C4-2B (cell line): ENCODE measurements at regions not wholly inside any gene's neighbourhood (a gene's known extent, or its start where the extent isn't known, plus 50 kb on each side); places are given as distances from the start of the nearest gene placed in this dataset.

Experiments used
- ZFX ChIP-seq: fragments of 450-650 bp; IDR thresholded peaks from 2 replicates; pipeline ENCODE4 v1.6.1; 2017
- TF ChIP-seq, protein P1 (sequence below): fragments of 450-650 bp; conservative IDR thresholded peaks from 2 replicates; pipeline ENCODE4 v1.5.1; 2017; ENCODE audit warnings: mild to moderate bottlenecking

DNA sequence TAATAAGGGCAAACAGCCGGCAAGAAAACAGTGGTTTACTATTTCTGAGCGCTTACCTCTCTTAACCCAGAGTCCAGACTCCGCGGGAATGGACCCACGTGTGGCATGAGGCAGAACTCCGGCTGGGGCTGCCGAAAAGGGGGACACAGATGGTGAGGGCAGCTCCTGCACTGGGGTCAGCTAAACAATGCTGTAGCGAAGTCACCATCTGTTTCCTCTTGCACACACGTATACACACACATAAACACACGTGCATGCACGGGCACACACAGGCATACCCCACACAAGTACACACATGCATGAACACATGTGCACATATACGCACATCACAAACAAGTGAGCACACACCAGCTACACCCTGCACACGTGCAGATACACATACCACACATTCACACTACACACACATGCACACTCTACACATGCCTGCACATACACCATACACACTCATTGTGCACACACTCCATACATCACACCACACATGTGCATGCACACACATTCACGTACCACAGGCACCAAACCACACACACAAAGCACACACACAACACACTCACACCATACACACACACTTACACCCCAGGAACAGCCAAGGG is 105.9 kb upstream of the ID2 start:
- TF ChIP-seq, protein P1, sequence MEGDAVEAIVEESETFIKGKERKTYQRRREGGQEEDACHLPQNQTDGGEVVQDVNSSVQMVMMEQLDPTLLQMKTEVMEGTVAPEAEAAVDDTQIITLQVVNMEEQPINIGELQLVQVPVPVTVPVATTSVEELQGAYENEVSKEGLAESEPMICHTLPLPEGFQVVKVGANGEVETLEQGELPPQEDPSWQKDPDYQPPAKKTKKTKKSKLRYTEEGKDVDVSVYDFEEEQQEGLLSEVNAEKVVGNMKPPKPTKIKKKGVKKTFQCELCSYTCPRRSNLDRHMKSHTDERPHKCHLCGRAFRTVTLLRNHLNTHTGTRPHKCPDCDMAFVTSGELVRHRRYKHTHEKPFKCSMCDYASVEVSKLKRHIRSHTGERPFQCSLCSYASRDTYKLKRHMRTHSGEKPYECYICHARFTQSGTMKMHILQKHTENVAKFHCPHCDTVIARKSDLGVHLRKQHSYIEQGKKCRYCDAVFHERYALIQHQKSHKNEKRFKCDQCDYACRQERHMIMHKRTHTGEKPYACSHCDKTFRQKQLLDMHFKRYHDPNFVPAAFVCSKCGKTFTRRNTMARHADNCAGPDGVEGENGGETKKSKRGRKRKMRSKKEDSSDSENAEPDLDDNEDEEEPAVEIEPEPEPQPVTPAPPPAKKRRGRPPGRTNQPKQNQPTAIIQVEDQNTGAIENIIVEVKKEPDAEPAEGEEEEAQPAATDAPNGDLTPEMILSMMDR: no peak
- TF ChIP-seq ZFX: no peak
